Keratinocyte (primary cell): ENCODE measurements at regions not wholly inside any gene's neighbourhood (a gene's known extent, or its start where the extent isn't known, plus 50 kb on each side); places are given as distances from the start of the nearest gene placed in this dataset.

Experiments used
- DNase-seq: peaks from one replicate; pipeline ENCODE4 v3.0.0-alpha.2; 2011; ENCODE audit warnings: low read depth, missing footprints, low spot score
- FAIRE-seq: peaks from 2 replicates; lab custom pipeline; 2011; peaks lifted over from hg19 to GRCh38; lab: Jason Lieb, UNC
- H2AFZ ChIP-seq: 2 replicates; pipeline ENCODE4 v1.6.0; 2012; ENCODE audit warnings: low read length, control low read depth, inconsistent platforms; ENCODE audit not compliant: control insufficient read depth
- H3K27ac ChIP-seq: 2 replicates; pipeline ENCODE4 v1.5.1; 2011; ENCODE audit warnings: low read length; ENCODE audit not compliant: control insufficient read depth, insufficient read depth
- H3K27me3 ChIP-seq: 3 replicates; pipeline ENCODE4 v1.6.0; 2011; ENCODE audit warnings: low read length; ENCODE audit not compliant: control insufficient read depth, insufficient read depth; ENCODE audit errors: extremely low read depth
- H3K36me3 ChIP-seq, 2 experiments: 2 replicates in 1 of 2; 3 replicates in 1 of 2; pipeline ENCODE4 v1.5.1; 2011; ENCODE audit warnings: low read length in 2 of 2, mild to moderate bottlenecking in 1 of 2; ENCODE audit not compliant: control insufficient read depth in 2 of 2, insufficient read depth in 2 of 2; ENCODE audit errors: extremely low read depth in 1 of 2
- H3K4me1 ChIP-seq: 3 replicates; pipeline ENCODE4 v1.5.1; 2011; ENCODE audit warnings: low read length; ENCODE audit not compliant: control insufficient read depth, insufficient read depth; ENCODE audit errors: extremely low read depth
- H3K4me2 ChIP-seq: 3 replicates; pipeline ENCODE4 v1.6.0; 2011; ENCODE audit warnings: low read depth, low read length; ENCODE audit not compliant: control insufficient read depth, insufficient read depth; ENCODE audit errors: extremely low read depth
- H3K4me3 ChIP-seq, 3 experiments: fragments of 200-600 bp in 1 of 3; sonication (generic) in 1 of 3; 2 replicates in 2 of 3; 3 replicates in 1 of 3; pipeline ENCODE4 v1.5.1; 2011 to 2016; ENCODE audit warnings: low read length in 3 of 3, mild to moderate bottlenecking in 3 of 3, control low read depth in 2 of 3, inconsistent platforms in 1 of 3, low read depth in 1 of 3, mixed read lengths in 1 of 3, mixed run types in 1 of 3, moderate library complexity in 1 of 3; ENCODE audit not compliant: control insufficient read depth in 2 of 3, insufficient read depth in 2 of 3; ENCODE audit errors: extremely low read depth in 1 of 3
- H3K79me2 ChIP-seq: 2 replicates; pipeline ENCODE4 v1.6.0; 2012; ENCODE audit warnings: low read length; ENCODE audit not compliant: control insufficient read depth, insufficient read depth
- H3K9ac ChIP-seq: 3 replicates; pipeline ENCODE4 v1.6.0; 2011; ENCODE audit warnings: low read length; ENCODE audit not compliant: control insufficient read depth, insufficient read depth; ENCODE audit errors: extremely low read depth
- H3K9me1 ChIP-seq: 3 replicates; pipeline ENCODE4 v1.6.0; 2011; ENCODE audit warnings: low read length; ENCODE audit not compliant: control insufficient read depth, insufficient read depth; ENCODE audit errors: extremely low read depth
- H3K9me3 ChIP-seq: 2 replicates; pipeline ENCODE4 v1.5.1; 2012; ENCODE audit warnings: low read depth, low read length; ENCODE audit not compliant: control insufficient read depth
- H4K20me1 ChIP-seq: 3 replicates; pipeline ENCODE4 v1.6.0; 2011; ENCODE audit warnings: low read length; ENCODE audit not compliant: control insufficient read depth, insufficient read depth; ENCODE audit errors: extremely low read depth
- EZH2 ChIP-seq: IDR thresholded peaks from one replicate; pipeline ENCODE4 v1.6.1; 2012; ENCODE audit warnings: inconsistent platforms, mild to moderate bottlenecking, low read length, moderate library complexity
- dilution Hi-C: fragments of 300-500 bp; cut with MboI; formaldehyde crosslinking; loops from one replicate; pipeline ENCODE4 v1.7.0; 2020; ENCODE audit warnings: low sequenced_read_pairs; ENCODE audit not compliant: extremely low pct_ligation_motif_present
- TF ChIP-seq, protein P1 (sequence below), 3 experiments: IDR thresholded peaks in 1 of 3; conservative IDR thresholded peaks in 1 of 3; optimal IDR thresholded peaks in 1 of 3; 2 replicates in 2 of 3; 3 replicates in 1 of 3; pipeline versions ENCODE3 to v1.5.1; 2011; ENCODE audit warnings: low read length in 3 of 3, mild to moderate bottlenecking in 3 of 3, moderate library complexity in 2 of 3, control low read depth in 1 of 3, inconsistent platforms in 1 of 3; ENCODE audit not compliant: insufficient read depth in 2 of 3; ENCODE audit errors: extremely low read depth in 1 of 3

DNA sequence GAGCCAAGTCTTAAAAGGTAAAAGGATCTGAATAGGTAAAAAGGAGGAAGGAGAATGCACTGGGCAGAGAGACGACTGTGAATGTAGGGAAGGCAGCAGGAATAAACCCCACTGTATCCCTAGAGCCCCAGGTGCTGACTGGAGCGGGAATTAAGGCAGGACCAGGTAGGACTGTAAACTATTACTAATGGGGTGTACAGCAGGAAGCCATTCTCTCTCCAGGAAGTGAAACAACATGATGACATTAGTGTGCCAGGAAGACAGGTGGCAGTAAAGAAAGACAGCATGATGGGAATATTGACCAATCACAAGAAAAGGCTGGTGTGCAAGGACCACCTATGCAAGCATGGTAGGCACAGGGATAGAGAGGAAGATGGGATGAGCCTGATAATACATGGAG, 433.0 kb downstream of the DNAH5 start:
- H4K20me1 ChIP-seq = no peaks in the 10 kb centered on the region
- H3K9me3 ChIP-seq = no peaks in the 10 kb centered on the region
- dilution Hi-C loops = loop anchor here (25.0 kb wide), 1 partner anchor 451 kb away; no protein-coding TSS in a partner anchor
- no peak overlapping the region for H2AFZ ChIP-seq
- no peak overlapping the region for H3K27ac ChIP-seq
- no peaks in the 10 kb centered on the region for H3K27me3 ChIP-seq
- no peaks in the 10 kb centered on the region for H3K9me1 ChIP-seq
- H3K36me3 ChIP-seq = no peaks in the 10 kb centered on the region
- no peak overlapping the region for H3K4me2 ChIP-seq
- TF ChIP-seq, protein P1, sequence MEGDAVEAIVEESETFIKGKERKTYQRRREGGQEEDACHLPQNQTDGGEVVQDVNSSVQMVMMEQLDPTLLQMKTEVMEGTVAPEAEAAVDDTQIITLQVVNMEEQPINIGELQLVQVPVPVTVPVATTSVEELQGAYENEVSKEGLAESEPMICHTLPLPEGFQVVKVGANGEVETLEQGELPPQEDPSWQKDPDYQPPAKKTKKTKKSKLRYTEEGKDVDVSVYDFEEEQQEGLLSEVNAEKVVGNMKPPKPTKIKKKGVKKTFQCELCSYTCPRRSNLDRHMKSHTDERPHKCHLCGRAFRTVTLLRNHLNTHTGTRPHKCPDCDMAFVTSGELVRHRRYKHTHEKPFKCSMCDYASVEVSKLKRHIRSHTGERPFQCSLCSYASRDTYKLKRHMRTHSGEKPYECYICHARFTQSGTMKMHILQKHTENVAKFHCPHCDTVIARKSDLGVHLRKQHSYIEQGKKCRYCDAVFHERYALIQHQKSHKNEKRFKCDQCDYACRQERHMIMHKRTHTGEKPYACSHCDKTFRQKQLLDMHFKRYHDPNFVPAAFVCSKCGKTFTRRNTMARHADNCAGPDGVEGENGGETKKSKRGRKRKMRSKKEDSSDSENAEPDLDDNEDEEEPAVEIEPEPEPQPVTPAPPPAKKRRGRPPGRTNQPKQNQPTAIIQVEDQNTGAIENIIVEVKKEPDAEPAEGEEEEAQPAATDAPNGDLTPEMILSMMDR (optimal IDR thresholded peaks at IDR 0.05 in 1 of 3, IDR thresholded peaks at IDR 0.05 in 1 of 3, conservative IDR thresholded peaks at IDR 0.05 in 1 of 3; ENCODE audit: extremely low read depth in 1 of 3, insufficient read depth in 2 of 3, low read length in 3 of 3) = no peak
- no peak for FAIRE-seq
- no peak for DNase-seq
- no peak overlapping the region for H3K9ac ChIP-seq
- H3K4me3 ChIP-seq = no peak overlapping the region
- H3K4me1 ChIP-seq = peaks cover 12% of the 10 kb centered on the region
- no peaks in the 10 kb centered on the region for H3K79me2 ChIP-seq

DNA sequence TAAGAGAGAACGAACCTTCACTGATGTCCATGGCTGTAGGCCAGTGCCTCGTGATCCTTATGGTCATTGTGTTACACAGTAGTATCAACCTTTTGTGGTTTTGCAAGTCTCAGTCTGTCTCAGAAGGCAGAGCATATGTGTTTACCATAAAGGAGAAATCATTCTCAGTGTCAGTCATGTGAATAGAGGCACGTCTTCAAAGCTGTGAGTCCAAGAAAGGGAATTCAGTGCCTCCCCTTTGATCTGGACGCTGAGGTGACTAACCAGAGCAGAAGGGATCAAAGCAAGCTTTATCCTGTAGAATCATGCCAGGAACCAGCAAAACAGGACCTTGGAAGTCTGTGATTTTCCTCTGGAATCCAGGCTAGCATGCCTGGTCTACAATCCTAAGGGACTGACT, 433.9 kb downstream of the DNAH5 start:
- Histone ChIP-seq H3K4me3 (no peak overlapping the region), H3K79me2 (no peaks in the 10 kb centered on the region), H3K27me3 (no peaks in the 10 kb centered on the region), H2AFZ (no peak overlapping the region), H3K9ac (no peak overlapping the region), H3K4me2 (peak overlapping the region; percentile 7), H3K9me3 (no peaks in the 10 kb centered on the region), H3K27ac (no peak overlapping the region), H3K36me3 (no peaks in the 10 kb centered on the region), H3K9me1 (no peaks in the 10 kb centered on the region), H4K20me1 (no peaks in the 10 kb centered on the region), H3K4me1 (peaks cover 12% of the 10 kb centered on the region)
- no peak for TF ChIP-seq EZH2
- TF ChIP-seq, protein P1 (optimal IDR thresholded peaks at IDR 0.05 in 1 of 3, IDR thresholded peaks at IDR 0.05 in 1 of 3, conservative IDR thresholded peaks at IDR 0.05 in 1 of 3; ENCODE audit: extremely low read depth in 1 of 3, insufficient read depth in 2 of 3, low read length in 3 of 3) = no peak
- FAIRE-seq (peak; percentile 71), DNase-seq (peak; percentile 25)
- dilution Hi-C loops = loop anchor here (25.0 kb wide), 1 partner anchor 452 kb away; no protein-coding TSS in a partner anchor
